WTC11 (cell line): ENCODE measurements at regions not wholly inside any gene's neighbourhood (a gene's known extent, or its start where the extent isn't known, plus 50 kb on each side); places are given as distances from the start of the nearest gene placed in this dataset.

Experiments
- ATAC-seq: fragments of 200-7000 bp; cut with Tn5 transposase; 2 replicates; pipeline ENCODE4 v1.10.0; 2021; ENCODE audit warnings: mild to moderate bottlenecking, moderate library complexity
- CTCF ChIA-PET: fragments of 300-600 bp; sonication (Branson Sonifier 250); formaldehyde crosslinking; loops from one replicate; lab custom pipeline; 2021; ENCODE audit warnings: antibody characterized with exemption; lab: Charles Lee
- POLR2A ChIA-PET: fragments of 350-600 bp; sonication (Branson Sonifier 250); formaldehyde crosslinking; loops from one replicate; lab custom pipeline; 2021; ENCODE audit warnings: antibody characterized with exemption; lab: Charles Lee
- DNase-seq: peaks from one replicate; pipeline ENCODE4 v3.0.0; 2021; ENCODE audit warnings: low spot score
- H3K27ac Mint-ChIP-seq: 2 replicates; pipeline ENCODE4 v1.8.0; 2021; ENCODE audit warnings: mixed read lengths
- H3K27me3 Mint-ChIP-seq: 2 replicates; pipeline ENCODE4 v1.8.0; 2021; ENCODE audit warnings: low read depth, mild to moderate bottlenecking, moderate library complexity, mixed read lengths
- H3K36me3 Mint-ChIP-seq: 2 replicates; pipeline ENCODE4 v1.8.0; 2021; ENCODE audit warnings: mixed read lengths
- H3K4me1 Mint-ChIP-seq: 2 replicates; pipeline ENCODE4 v1.8.0; 2022; ENCODE audit warnings: mixed read lengths
- H3K4me3 Mint-ChIP-seq: 2 replicates; pipeline ENCODE4 v1.8.0; 2021; ENCODE audit warnings: mild to moderate bottlenecking, moderate library complexity, mixed read lengths
- H3K9me3 Mint-ChIP-seq: 2 replicates; pipeline ENCODE4 v1.8.0; 2021; ENCODE audit warnings: mixed read lengths
- ATF1 ChIP-seq: sonication (generic); formaldehyde crosslinking; IDR thresholded peaks from 2 replicates; pipeline ENCODE4 v1.8.1; 2023; ENCODE audit warnings: mild to moderate bottlenecking, moderate library complexity, missing genetic modification reagents
- JUN ChIP-seq: sonication (generic); formaldehyde crosslinking; IDR thresholded peaks from 2 replicates; pipeline ENCODE4 v1.8.0; 2023; ENCODE audit warnings: mild to moderate bottlenecking, missing genetic modification reagents
- MYBL2 ChIP-seq: sonication (generic); formaldehyde crosslinking; IDR thresholded peaks from 2 replicates; pipeline ENCODE4 v1.8.1; 2023; ENCODE audit warnings: mild to moderate bottlenecking, moderate library complexity, missing genetic modification reagents
- OVOL2 ChIP-seq: fragments of 250-450 bp; sonication (Bioruptor Pico); IDR thresholded peaks from 2 replicates; pipeline ENCODE4 v1.9.0; 2021; ENCODE audit warnings: mild to moderate bottlenecking, borderline replicate concordance
- PRDM15 ChIP-seq: sonication (generic); formaldehyde crosslinking; IDR thresholded peaks from 2 replicates; pipeline ENCODE4 v1.8.0; 2022; ENCODE audit warnings: missing genetic modification reagents
- RORB ChIP-seq: fragments of 250-450 bp; sonication (Bioruptor Pico); IDR thresholded peaks from 2 replicates; pipeline ENCODE4 v1.9.0; 2021; ENCODE audit warnings: mild to moderate bottlenecking
- SOX15 ChIP-seq: fragments of 250-450 bp; sonication (Bioruptor Pico); IDR thresholded peaks from 2 replicates; pipeline ENCODE4 v1.9.0; 2021; ENCODE audit warnings: mild to moderate bottlenecking
- TEAD4 ChIP-seq: sonication (generic); formaldehyde crosslinking; IDR thresholded peaks from 2 replicates; pipeline ENCODE4 v1.8.0; 2022; ENCODE audit warnings: mild to moderate bottlenecking, missing genetic modification reagents
- TP53 ChIP-seq: sonication (generic); formaldehyde crosslinking; IDR thresholded peaks from 2 replicates; pipeline ENCODE4 v1.8.1; 2023; ENCODE audit warnings: mild to moderate bottlenecking, missing genetic modification reagents
- USF2 ChIP-seq: sonication (generic); formaldehyde crosslinking; IDR thresholded peaks from 2 replicates; pipeline ENCODE4 v1.8.1; 2023; ENCODE audit warnings: mild to moderate bottlenecking, missing genetic modification reagents, moderate library complexity
- ZBTB21 ChIP-seq: sonication (generic); formaldehyde crosslinking; IDR thresholded peaks from 2 replicates; pipeline ENCODE4 v1.8.1; 2023; ENCODE audit warnings: mild to moderate bottlenecking, missing genetic modification reagents, borderline replicate concordance
- ZNF219 ChIP-seq: sonication (generic); formaldehyde crosslinking; IDR thresholded peaks from 2 replicates; pipeline ENCODE4 v1.8.0; 2023; ENCODE audit warnings: missing genetic modification reagents, mild to moderate bottlenecking, borderline replicate concordance
- ZNF232 ChIP-seq: sonication (generic); formaldehyde crosslinking; IDR thresholded peaks from 2 replicates; pipeline ENCODE4 v1.8.0; 2022; ENCODE audit warnings: mild to moderate bottlenecking, missing genetic modification reagents
- ZNF416 ChIP-seq: fragments of 250-450 bp; sonication (Bioruptor Pico); IDR thresholded peaks from 2 replicates; pipeline ENCODE4 v1.9.0; 2021; ENCODE audit warnings: mild to moderate bottlenecking, inconsistent platforms
- TF ChIP-seq, protein P1 (sequence below): sonication (generic); formaldehyde crosslinking; IDR thresholded peaks from 2 replicates; pipeline ENCODE4 v1.8.0; 2022; ENCODE audit warnings: mild to moderate bottlenecking, missing genetic modification reagents
- TF ChIP-seq, protein P2 (sequence below): sonication (generic); formaldehyde crosslinking; IDR thresholded peaks from 2 replicates; pipeline ENCODE4 v1.8.1; 2022; ENCODE audit warnings: missing genetic modification reagents, borderline replicate concordance
- TF ChIP-seq, protein P3 (sequence below): sonication (generic); formaldehyde crosslinking; IDR thresholded peaks from 2 replicates; pipeline ENCODE4 v1.8.0; 2022; ENCODE audit warnings: mild to moderate bottlenecking, missing genetic modification reagents
- TF ChIP-seq, protein P4 (sequence below): fragments of 250-450 bp; sonication (Bioruptor Pico); IDR thresholded peaks from 2 replicates; pipeline ENCODE4 v1.9.0; 2021; ENCODE audit warnings: mild to moderate bottlenecking

DNA sequence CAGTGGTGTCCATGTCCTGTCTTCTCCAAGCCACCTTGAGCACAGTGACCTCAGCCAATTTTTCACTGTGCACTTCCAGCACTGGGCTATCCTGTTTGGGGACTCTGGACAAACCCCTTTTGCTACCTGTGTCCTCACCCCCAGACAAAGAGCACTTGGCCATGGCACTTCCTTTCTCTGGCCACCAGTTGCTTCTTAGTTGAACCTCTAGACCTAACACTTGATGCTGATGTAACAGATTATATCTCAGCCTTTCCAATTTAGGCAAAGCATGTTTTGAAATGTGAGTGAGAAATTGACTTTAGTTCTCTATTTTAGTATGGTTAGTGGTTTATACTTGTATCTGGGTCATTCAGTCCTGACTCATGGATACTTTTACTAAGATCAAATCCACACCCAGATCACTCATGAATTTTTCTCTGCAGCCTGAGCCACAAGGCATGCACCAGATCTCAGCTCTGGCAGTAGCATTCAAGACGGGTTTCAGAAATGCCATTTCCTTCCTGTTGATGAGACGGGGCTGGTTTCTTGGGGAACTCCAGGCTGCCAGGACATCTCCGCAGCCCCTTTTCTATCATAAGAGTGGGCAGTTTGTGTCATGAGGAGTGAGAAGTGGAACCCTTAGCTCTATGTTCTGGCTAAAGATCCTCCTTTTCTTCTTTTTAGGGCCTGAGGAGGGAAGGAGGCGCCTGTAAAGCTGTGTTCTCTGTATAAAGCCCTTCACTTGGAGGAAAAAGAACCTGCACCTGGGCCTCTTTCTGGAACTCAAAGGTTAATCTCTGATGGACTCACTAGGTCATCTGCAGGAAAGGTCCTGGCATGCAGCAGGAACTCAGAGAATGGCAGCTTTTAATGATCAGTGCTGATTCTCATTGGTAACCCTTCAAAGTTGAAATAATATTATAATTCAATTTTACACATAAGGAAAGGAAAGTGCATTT, 185.6 kb upstream of the TENM4 start:
- no peak for ATAC-seq
- TF ChIP-seq TP53 (CRISPR knock-in tag) (no peak), ZNF232 (CRISPR knock-in tag) (no peak), ZNF219 (CRISPR knock-in tag) (no peak), ZBTB21 (no peak), TEAD4 (no peak), USF2 (CRISPR knock-in tag) (no peak)
- TF ChIP-seq, protein P1, sequence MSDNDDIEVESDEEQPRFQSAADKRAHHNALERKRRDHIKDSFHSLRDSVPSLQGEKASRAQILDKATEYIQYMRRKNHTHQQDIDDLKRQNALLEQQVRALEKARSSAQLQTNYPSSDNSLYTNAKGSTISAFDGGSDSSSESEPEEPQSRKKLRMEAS (CRISPR knock-in tag): no peak
- TF ChIP-seq, protein P2, sequence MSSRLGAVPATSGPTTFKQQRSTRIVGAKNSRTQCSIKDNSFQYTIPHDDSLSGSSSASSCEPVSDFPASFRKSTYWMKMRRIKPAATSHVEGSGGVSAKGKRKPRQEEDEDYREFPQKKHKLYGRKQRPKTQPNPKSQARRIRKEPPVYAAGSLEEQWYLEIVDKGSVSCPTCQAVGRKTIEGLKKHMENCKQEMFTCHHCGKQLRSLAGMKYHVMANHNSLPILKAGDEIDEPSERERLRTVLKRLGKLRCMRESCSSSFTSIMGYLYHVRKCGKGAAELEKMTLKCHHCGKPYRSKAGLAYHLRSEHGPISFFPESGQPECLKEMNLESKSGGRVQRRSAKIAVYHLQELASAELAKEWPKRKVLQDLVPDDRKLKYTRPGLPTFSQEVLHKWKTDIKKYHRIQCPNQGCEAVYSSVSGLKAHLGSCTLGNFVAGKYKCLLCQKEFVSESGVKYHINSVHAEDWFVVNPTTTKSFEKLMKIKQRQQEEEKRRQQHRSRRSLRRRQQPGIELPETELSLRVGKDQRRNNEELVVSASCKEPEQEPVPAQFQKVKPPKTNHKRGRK (CRISPR knock-in tag): no peak

GRCh38 chr11:79623375-79623774, 182.5 kb upstream of the TENM4 start:
- Mint-ChIP-seq H3K4me3 (no peak overlapping the region), H3K9me3 (no peaks in the 10 kb centered on the region), H3K4me1 (no peaks in the 10 kb centered on the region), H3K27me3 (no peaks in the 10 kb centered on the region), H3K27ac (no peak overlapping the region), H3K36me3 (no peaks in the 10 kb centered on the region)
- DNase-seq (no peak), ATAC-seq (no peak)
- POLR2A ChIA-PET: no interaction called here
- CTCF ChIA-PET: no interaction called here
- TF ChIP-seq SOX15: no peak
- no peak for TF ChIP-seq ATF1
- no peak for TF ChIP-seq RORB (CRISPR knock-in tag)
- TF ChIP-seq JUN (CRISPR knock-in tag): no peak
- TF ChIP-seq, protein P3, sequence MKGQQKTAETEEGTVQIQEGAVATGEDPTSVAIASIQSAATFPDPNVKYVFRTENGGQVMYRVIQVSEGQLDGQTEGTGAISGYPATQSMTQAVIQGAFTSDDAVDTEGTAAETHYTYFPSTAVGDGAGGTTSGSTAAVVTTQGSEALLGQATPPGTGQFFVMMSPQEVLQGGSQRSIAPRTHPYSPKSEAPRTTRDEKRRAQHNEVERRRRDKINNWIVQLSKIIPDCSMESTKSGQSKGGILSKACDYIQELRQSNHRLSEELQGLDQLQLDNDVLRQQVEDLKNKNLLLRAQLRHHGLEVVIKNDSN: no peak
- TF ChIP-seq PRDM15: no peak
- no peak for TF ChIP-seq MYBL2 (CRISPR knock-in tag)
- TF ChIP-seq OVOL2: no peak
- no peak for TF ChIP-seq ZNF416 (CRISPR knock-in tag)
- TF ChIP-seq, protein P4, sequence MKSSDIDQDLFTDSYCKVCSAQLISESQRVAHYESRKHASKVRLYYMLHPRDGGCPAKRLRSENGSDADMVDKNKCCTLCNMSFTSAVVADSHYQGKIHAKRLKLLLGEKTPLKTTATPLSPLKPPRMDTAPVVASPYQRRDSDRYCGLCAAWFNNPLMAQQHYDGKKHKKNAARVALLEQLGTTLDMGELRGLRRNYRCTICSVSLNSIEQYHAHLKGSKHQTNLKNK: no peak
- TF ChIP-seq, protein P1 (CRISPR knock-in tag): no peak
- TF ChIP-seq TP53 (CRISPR knock-in tag): no peak

More for the DNA sequence above, 185.6 kb upstream of the TENM4 start:
- ChIA-PET POLR2A (no interaction called here), CTCF (interaction anchor here (0.7 kb wide), 1 partner anchor 64 kb away, joined by 4 read pairs; no protein-coding TSS in a partner anchor)
- Mint-ChIP-seq H3K27me3 (no peaks in the 10 kb centered on the region), H3K4me1 (no peaks in the 10 kb centered on the region), H3K4me3 (no peak overlapping the region), H3K36me3 (no peaks in the 10 kb centered on the region), H3K9me3 (no peaks in the 10 kb centered on the region), H3K27ac (no peak overlapping the region)
- no peak for DNase-seq
